ENCODE measurements at regions not wholly inside any gene's neighbourhood (a gene's known extent, or its start where the extent isn't known, plus 50 kb on each side); places are given as distances from the start of the nearest gene placed in this dataset.

GRCh38 chr2:15790326-15790725, 150.0 kb upstream of the MYCN start:
- Histone ChIP-seq H3K9ac (replicated peaks in 1 of 4; ENCODE audit: extremely low read depth in 1 of 4, low read depth in 3 of 4, low read length in 3 of 4) (no peak overlapping the region), H3K36me3 (ENCODE audit: control insufficient read depth in 2 of 4, insufficient read depth in 4 of 4, low read length in 3 of 4) (no peaks in the 10 kb centered on the region), H3K18ac (ENCODE audit: extremely low read depth, low read length) (no peak overlapping the region), H3K4me1 (replicated peaks in 1 of 4; ENCODE audit: control insufficient read depth in 3 of 4, insufficient read depth in 4 of 4, low read length in 3 of 4) (no peaks in the 10 kb centered on the region), H2AFZ (ENCODE audit: low read length) (no peak overlapping the region), H3K27ac (ENCODE audit: low read depth, low read length) (no peak overlapping the region), H2BK5ac (ENCODE audit: low read depth, low read length) (no peak overlapping the region), H2BK15ac (ENCODE audit: low read length) (no peak overlapping the region), H3K27me3 (replicated peaks in 1 of 4; ENCODE audit: control insufficient read depth in 3 of 4, extremely low read depth in 1 of 4, insufficient read depth in 3 of 4, low read length in 3 of 4) (no peaks in the 10 kb centered on the region; a peak in 1 of 7 replicates), H3K4me2 (ENCODE audit: insufficient read depth in 1 of 2, low read depth in 2 of 2, low read length in 2 of 2) (no peak overlapping the region), H3K79me2 (ENCODE audit: control insufficient read depth in 1 of 2, insufficient read depth in 2 of 2, low read length in 2 of 2) (no peaks in the 10 kb centered on the region), H3K79me1 (ENCODE audit: low read depth, low read length) (no peaks in the 10 kb centered on the region), H3K23ac (ENCODE audit: insufficient read length) (no peak overlapping the region), H4K20me1 (replicated peaks in 1 of 2; ENCODE audit: control insufficient read depth in 1 of 2, insufficient read depth in 2 of 2, low read length in 2 of 2) (no peaks in the 10 kb centered on the region), H3K4me3 (ENCODE audit: extremely low read depth in 1 of 4, insufficient read depth in 2 of 4, low read depth in 3 of 4, low read length in 4 of 4) (no peak overlapping the region), H3K4ac (replicated peaks; ENCODE audit: insufficient read length, low read depth, low read length) (no peak overlapping the region), H3K14ac (ENCODE audit: insufficient read length) (no peak overlapping the region), H2BK12ac (ENCODE audit: low read depth, low read length) (no peak overlapping the region), H2AK5ac (ENCODE audit: low read depth, low read length) (no peak overlapping the region), H3K23me2 (ENCODE audit: low read depth, low read length) (peaks cover 4% of the 10 kb centered on the region; the same call in 1 of the 2 replicates), H4K8ac (ENCODE audit: extremely low read depth, insufficient read depth, low read length) (no peak overlapping the region), H4K91ac (replicated peaks; ENCODE audit: insufficient read length, low read length) (no peak overlapping the region), H3K56ac (replicated peaks; ENCODE audit: insufficient read length, low read depth, low read length) (no peak overlapping the region), H3K9me3 (ENCODE audit: insufficient read depth in 2 of 2, low read depth in 1 of 2, low read length in 1 of 2) (no peaks in the 10 kb centered on the region), H4K5ac (ENCODE audit: insufficient read length, low read depth, low read length) (no peak overlapping the region), H2BK20ac (ENCODE audit: low read length) (no peak overlapping the region), H2BK120ac (replicated peaks; ENCODE audit: low read depth, low read length) (no peak overlapping the region)
- ChIA-PET CTCF (ENCODE audit: partially characterized antibody) (interaction anchor here (0.6 to 1.6 kb wide), 4 partner anchors 8 to 117 kb away, joined by 3 to 7 read pairs (median 4); no protein-coding TSS in a partner anchor), POLR2A (ENCODE audit: partially characterized antibody) (no interaction called here)
- TF ChIP-seq BACH1 (IDR thresholded peaks at IDR 0.05; ENCODE audit: low read length): no peak
- no peak for TF ChIP-seq ZNF274 (IDR thresholded peaks at IDR 0.05; ENCODE audit: borderline replicate concordance, extremely low read depth, low read length)
- TF ChIP-seq POLR2AphosphoS5 (IDR thresholded peaks at IDR 0.05; ENCODE audit: low read depth, low read length): no peak
- no peak for TF ChIP-seq KDM5A (IDR thresholded peaks at IDR 0.05; ENCODE audit: low read length)
- no peak for TF ChIP-seq SIN3A (conservative IDR thresholded peaks at IDR 0.05 in 1 of 2, IDR thresholded peaks at IDR 0.05 in 1 of 2; ENCODE audit: low read depth in 1 of 2, low read length in 2 of 2)
- no peak for TF ChIP-seq TAF1 (IDR thresholded peaks at IDR 0.05; ENCODE audit: low read depth, low read length)
- TF ChIP-seq, protein P1, sequence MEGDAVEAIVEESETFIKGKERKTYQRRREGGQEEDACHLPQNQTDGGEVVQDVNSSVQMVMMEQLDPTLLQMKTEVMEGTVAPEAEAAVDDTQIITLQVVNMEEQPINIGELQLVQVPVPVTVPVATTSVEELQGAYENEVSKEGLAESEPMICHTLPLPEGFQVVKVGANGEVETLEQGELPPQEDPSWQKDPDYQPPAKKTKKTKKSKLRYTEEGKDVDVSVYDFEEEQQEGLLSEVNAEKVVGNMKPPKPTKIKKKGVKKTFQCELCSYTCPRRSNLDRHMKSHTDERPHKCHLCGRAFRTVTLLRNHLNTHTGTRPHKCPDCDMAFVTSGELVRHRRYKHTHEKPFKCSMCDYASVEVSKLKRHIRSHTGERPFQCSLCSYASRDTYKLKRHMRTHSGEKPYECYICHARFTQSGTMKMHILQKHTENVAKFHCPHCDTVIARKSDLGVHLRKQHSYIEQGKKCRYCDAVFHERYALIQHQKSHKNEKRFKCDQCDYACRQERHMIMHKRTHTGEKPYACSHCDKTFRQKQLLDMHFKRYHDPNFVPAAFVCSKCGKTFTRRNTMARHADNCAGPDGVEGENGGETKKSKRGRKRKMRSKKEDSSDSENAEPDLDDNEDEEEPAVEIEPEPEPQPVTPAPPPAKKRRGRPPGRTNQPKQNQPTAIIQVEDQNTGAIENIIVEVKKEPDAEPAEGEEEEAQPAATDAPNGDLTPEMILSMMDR (IDR thresholded peaks at IDR 0.05; ENCODE audit: control extremely low read depth in 1 of 3, insufficient read depth in 1 of 3, low read depth in 1 of 3, low read length in 3 of 3): no peak
- FAIRE-seq: no peak
- WGBS, 2 experiments (ENCODE audit: extremely low coverage in 1 of 2, insufficient coverage in 1 of 2, insufficient read length in 1 of 2, insufficient replicate concordance in 2 of 2, low coverage in 1 of 2, low lambda C conversion rate in 2 of 2, missing lambda C conversion rate in 1 of 2): 91% methylated on average over 9 of the region's 9 CpGs; no CpG with 5 or more reads in 1 of the 2 experiments
- DNase-seq (ENCODE audit: low read depth in 1 of 2, low spot score in 2 of 2): no peak
